GM18508 (cell line): ENCODE measurements at regions not wholly inside any gene's neighbourhood (a gene's known extent, or its start where the extent isn't known, plus 50 kb on each side); places are given as distances from the start of the nearest gene placed in this dataset.
A peak's percentile ranks its signal among the peaks of the same experiment; 100 is the strongest.

Experiments
- ATAC-seq: cut with Tn5 transposase; IDR thresholded peaks from one replicate; pipeline ENCODE4 v1.9.1; 2021; ENCODE audit warnings: moderate number of reproducible peaks; ENCODE audit not compliant: insufficient read depth, unreplicated experiment

DNA sequence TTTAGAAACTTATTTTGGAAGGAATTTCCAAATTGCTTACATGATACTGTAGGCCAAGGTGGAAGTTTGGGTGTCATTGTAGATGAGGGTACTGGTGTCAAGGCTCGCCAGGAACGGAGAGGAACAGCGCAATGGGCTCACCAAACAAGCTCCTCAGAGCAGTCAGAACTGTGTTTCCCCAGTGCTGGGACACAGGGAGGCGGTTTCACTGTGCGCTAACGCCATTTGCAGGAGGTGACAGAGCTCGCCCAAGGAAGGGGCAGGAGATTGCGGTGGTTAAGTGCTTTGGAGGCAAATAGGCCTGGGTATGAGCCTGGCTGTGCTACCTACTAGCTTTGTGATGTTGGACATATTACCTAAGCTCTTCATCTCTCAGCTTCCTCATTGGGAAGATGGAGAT lies 57.3 kb downstream of the HHEX start:
- ATAC-seq = no peak

DNA sequence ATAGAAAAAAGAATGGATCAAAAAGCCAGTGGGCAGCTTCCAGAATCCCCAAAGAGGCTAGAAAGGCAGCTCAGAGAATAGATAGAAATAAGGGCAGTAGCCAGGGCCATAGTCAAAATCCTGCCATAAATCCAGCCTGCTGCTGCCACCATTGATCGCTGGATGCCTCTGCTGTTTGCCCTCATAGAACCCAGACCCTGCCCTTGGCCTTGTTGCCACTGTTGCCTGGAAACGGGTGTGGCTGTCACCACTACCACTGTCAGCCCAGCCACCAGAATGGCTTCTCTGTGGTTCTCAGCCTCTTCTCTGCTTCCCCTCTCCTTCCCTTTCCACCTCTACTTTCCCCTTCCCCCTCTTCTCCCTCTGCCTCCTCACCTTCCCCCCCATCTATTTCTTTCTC lies 57.8 kb downstream of the HHEX start:
- ATAC-seq = no peak

DNA sequence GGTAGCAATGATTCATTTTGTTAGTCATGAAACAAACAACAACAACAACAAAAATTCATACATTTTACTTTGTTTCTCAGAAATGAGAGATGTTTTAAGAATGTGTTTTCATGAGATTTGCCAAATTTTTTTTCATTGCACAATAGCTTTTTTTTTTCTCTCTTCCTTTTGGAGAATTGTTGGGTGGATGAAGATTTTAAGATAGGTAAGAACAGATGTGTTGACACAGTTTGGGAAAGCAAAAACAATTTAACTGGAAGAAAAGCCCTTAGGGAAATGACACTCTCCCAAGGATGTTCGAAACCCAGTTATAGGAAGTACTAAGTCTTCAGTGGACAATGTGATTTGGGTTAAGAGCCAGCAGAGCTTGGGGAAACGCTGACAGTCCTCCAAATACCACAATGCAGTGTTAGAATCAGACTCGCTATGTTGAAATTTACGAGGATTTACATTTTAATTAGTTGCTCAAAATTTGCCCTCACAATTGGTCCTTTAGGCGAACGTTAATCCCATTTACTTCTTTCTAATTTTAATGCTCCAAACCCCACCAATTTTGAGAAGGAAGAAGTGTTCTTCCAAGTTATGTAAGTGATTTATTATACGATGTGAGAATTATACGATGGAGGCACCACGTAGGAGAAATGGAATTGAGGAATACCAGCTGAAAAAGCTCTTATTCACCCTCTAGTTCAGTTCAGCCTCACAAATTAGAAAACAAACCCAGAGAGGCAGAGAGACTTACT lies 61.2 kb downstream of the HHEX start:
- no peak for ATAC-seq

DNA sequence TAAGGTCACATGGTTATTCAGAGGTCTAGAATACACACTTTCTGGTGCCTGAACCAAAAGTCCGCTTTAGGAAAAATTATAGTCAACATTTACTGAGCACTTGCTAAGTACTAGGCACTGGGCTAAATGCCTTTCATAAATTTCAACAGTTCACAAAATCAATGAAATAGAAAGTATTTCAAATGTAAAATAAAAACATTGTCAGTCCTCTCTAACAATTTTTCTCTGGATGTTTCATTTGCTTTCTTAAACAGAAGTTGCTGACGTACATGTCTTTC lies 61.7 kb downstream of the HHEX start:
- ATAC-seq = no peak

DNA sequence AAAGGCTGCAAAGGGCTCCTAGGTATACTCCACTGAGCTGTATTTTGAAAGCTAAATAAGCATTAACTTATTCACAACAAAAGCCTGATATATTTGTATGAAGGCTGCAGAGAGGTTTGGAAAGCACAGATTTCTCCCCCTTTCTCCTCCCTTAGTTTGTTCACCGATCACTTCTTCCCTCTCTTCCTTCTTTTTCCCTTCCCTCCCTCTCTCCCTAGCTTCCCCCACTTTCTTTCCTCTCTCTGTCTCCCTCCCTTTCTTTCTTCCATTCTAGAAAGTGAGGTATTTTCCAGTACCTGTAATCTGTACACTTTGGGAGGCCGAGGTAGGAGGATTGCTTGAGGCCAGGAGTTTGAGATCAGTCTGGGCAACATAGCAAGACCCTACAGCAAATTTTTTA lies 62.1 kb downstream of the HHEX start:
- ATAC-seq = no peak

DNA sequence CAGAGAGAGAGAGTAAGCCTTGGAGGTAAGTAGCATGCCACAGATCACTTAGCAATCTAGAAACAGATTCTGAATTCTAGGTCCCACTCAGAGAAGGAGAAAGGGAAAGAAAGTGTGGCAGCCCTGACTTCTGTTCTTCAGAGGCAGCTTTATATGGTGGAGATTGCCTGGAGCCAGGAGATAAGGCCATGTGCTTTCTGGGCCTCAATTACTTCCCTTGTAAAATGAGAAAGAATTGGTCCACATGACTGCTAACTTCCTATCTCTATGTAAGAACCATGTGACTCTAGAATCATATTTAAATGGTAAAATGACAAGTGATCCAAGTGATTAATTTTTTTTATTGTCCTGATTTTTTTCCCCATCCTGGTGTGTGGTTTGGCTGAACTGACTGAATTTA lies 64.1 kb downstream of the HHEX start:
- no peak for ATAC-seq

DNA sequence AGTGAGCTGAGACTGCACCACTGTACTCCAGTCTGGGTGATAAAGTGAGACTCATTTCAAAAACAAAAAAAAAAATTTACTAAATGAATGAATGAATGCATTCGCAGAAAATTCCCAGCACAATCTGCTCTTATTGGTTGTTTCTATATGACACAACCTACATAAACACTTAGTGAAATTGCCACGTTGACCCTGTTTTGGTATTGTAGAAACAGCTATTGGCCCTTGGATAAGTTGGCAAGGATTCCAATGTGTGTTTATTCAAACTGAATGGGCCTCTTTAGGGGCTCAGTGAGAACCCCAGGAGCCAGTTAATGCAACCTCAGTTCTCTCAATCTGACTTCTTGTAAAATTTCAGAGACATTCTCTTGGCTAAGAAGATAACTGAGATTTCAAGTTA lies 66.0 kb downstream of the HHEX start:
- ATAC-seq = no peak

DNA sequence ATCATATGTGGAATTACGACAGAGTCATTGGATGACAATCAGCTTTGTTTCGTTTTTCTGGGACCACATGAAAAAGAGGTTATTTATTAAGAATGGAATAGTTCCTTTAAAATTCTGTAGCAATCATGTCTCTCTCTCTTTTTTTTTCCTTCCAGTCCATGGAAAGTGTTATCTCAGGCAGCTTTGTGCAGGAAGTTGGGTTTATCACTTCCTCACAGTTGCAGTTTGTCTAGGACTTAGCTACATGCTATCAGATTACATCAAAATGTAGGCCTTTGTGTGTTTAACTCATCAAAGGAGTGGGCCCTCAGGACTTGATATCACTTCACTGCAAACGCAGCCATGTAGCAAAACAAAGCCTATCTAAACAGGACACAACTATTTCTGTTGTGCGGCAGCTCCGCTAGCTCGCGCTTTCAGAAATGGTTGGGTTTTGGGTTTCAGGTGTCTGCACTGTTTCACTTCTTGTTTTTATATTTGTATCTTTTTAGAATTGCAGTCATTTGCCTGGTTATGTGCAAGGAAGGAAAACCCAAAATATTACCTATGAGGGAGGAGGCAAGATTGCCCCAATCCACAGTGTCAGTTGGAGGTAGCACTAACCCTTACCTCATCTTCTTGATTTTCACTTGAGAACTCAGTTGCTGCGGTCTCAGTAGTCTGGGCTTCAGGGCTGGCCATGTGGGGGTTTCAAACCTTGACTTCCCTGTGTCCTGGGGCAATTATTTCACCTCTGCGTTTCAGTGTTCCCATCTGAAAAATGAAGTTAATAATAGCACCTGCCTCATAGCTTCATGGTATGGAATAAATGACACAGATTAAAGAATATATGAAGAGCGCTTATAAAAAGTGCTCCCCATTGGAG lies 66.7 kb downstream of the HHEX start:
- ATAC-seq = peak; percentile 69

DNA sequence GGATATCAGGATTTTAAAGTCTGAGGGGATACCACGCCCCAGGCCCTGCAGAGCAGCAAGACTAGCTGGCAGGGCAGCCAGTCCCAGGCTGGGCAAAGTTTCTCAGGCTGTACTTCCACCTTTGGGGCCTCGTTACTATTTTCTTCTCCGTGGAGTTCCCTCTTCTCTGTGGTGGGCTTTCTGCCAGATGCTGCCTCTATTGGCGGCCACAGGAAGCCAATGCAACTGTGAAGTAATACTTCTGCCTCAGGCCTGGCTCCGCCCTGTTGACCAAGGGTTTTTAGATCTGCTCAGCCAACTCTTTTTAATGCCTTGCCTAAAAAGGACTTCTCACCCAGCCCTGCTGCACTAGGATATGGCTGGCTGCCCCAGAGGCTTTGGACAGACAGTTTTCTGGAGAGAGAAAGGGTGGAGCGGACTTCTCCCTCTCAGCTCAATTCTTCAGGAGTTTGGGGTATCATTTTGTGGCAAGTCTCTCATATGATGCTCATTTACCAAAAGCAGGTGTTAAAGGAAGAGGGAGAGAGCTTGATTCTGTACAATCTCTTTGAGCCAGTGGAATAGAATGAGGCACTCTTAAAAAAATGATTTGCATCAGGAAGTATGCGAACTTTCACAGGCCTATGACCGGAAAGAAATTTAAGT lies 67.4 kb downstream of the HHEX start:
- peak; percentile 45 for ATAC-seq

DNA sequence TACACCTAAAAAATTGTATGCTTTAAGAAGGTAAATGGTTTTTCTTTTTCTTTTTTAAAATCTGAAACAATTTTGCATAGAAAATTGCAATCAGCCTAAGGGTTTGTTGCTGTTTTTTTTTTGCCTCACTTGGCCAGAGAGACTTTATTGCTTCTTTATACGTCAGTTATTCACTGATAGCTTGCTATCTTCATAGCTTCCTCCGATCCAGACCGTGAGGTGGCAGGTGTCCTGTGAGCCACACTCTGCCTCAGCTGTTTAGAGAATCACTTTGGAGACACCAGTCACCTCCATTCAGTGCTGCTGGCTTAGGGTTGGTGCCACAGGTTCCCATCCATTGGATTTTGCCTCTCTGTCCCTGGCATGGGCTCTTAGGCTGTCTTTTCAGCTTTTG lies 68.0 kb downstream of the HHEX start:
- ATAC-seq = no peak

DNA sequence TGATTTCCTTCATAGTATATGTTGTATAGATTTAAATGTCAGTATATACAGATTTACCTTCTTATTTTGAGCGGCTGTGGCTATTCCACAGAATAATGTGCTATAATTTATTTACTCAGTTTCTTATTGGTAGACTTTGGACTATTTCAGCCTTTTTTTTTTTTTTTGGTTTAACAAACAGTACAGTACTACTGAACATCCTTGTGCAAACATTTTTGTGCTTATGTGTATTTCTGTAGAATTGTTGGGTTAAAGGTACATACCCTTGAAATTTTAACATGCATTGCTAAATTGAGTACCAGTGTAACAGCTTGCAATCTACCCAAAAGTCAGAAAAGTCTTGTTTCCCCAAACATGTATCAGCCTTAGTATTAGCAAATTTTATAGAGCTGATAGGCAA lies 68.8 kb downstream of the HHEX start:
- ATAC-seq = no peak

DNA sequence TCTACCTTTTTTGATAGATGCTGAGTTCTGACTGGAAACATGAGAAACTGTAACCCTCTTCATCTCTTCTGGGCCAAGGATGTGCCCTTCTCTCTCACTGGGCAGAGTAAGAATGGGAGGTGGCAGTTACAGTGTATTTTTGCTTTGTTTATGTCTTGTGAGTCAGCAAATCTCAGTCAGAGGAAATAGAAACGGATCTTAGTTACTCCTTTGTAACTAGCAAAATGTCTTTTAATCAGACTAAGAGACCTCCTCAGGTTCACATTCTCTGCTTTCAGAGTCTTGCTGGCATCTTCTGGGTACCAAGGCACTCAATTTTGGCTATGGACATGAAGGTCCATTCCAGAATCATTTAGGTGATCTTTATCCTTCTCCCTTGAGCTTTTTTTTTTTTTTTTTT lies 70.9 kb downstream of the HHEX start:
- ATAC-seq = no peak

DNA sequence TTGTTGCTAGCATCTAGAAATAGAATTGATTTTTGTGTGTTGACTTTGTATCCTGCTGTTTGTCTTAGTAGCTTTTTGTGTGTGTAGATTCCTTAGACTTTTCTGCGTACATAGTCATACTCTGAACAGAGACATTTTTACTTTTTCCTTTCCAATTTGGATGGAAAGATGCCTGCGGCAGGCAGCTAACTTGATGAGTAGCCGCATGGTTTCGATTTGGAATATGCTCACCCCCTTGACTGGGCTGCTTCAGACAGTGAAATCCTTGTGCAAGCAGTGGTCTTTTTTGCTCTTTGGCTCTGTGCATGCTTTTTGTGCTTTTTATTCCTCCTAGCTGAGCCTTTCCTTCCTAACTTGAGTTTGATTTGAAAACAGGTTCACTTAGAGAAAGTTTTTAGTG lies 71.8 kb downstream of the HHEX start:
- ATAC-seq = no peak

DNA sequence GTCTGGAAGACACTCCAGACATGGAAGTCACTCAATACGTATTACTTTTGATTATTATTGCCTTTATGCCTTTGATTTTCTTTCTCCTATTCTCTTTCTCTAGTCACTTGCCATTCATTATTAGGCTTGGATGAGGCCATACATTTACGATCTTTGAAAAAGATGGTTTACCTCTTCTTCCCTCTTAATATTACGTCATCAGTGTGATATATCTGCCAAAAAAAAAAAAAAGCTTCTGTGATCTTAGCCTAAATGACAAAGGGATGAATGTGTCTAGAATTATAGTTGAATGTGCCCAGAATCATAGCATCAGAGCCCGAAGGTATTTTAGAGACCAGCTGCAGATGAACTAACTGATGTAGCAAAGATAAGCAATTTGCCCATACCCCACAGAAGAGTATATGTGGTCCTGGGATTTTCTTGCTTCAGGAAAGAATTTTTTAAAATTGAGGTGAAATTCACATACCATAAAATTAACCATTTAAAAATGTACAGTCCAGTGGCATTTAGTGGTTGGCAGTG lies 73.9 kb downstream of the HHEX start:
- ATAC-seq = no peak

DNA sequence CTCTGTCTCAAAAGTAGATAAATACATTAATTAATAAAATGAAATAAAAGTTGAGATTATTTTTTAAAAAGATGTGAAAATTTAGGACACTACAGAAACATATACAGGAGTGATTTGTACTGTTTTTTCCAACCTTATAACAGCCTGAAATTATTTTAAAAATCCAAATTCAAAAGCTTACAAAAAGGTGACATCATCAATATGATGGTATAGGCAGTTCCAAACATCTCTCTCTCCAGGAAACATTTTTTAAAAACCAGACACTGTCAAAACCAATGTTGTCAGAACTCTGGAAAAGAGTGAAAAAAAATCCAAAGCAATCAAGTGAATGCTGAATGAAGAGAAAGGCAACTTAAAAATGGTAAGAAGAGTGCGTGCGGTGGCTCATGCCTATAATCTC lies 76.7 kb downstream of the HHEX start:
- ATAC-seq = no peak

DNA sequence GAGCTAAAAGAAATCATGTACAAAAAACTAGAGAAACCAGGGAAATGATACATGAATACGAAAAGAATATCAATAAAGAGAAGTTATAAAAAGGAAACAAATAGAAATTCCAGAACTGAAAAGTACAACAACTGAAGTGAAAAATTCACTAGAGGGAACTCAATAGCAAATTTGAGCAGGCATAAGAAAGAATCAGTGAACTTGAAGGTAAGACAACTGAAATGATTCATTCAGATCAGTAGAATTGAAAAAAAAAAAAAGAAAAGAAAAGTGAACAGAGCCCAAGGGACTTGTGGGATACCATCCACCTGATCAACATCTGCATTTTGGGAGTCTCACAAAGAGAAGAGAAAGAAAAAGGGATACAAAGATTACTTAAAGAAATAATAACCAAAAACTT lies 78.3 kb downstream of the HHEX start:
- no peak for ATAC-seq

DNA sequence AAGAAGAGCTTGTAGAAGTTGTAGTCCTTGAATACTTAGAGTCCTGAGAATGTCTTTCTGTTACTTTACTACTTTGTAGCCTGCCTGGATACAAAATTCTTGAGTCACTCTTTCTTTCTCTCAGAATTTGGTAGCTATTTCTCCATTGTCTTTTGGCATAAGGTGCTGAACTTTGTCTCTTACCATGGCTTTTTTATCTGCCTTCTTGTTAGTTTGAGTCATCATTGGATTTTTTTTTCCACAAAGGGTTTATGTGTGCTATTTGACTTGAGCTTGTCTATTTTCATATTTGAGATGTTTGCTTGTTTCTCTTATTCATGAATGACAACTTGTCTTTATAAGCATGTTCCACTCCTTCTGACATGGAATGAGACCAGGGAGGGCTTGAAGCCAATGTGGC lies 74.5 kb upstream of the EXOC6 start:
- ATAC-seq = no peak

DNA sequence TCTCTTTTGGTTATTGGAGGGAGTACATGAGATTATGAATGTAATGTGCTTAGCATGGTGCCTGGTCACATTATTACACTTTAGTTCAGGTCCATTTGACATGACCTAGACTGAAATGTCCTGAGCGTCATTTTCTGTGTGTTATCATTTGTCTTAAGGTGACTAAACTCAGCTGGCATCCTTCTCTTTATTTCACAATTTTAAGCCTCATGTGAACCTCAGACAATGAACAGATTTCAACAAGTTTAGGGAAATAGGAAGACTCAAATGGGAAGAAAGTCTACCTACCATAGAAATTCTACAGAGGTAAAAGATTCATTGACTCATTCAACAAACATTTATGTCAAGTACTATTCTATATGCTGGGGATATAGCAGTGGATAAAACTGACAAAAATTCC lies 70.2 kb upstream of the EXOC6 start:
- ATAC-seq = no peak

DNA sequence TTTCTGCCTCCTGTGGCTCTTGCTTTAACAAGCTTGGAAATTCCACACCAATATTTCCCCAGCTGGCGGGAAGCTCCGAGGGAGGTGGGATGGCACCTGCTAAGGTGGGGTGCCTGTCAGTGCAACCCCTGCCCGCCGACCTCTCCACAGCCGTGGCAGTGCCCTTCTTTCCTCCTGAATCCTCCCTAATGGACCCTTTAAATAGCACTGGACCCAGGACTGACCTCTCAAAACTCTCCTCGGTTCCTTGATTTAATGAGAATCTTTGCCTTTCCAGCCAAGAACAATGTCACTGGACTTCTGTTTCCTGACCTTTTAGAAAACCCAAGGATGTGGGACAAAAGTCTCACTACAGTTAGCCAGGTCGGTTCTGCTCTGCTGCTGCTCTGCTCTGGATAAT lies 63.2 kb upstream of the EXOC6 start:
- ATAC-seq = no peak

DNA sequence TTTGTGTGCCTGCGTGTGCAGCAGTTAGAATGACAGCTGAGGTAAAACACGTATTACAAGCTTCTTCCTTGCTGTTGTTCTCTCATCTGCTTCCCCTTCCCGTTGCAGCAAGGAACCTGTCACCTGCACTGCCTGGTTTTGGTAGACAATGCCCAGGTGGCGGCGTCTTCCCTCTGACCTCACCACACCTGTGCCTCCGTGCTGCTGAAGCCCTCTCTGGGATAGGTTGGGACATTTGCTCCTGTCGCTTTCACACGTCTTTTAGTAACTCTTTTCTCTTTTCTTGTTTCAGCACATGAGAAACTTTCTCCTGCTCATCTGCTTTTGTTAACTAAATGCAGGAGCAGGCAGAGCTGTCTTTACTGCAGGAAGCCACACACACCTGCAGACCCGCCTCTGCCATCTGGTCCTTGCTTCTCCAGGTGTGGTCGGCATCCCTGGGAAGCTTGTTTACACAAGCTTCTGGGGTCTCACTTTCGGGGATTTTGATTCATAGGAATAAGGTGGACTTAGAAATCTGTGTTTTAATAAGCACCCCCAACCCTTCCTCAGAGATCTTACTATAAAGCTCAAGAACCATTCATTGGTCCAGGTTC lies 60.7 kb upstream of the EXOC6 start:
- ATAC-seq = no peak

DNA sequence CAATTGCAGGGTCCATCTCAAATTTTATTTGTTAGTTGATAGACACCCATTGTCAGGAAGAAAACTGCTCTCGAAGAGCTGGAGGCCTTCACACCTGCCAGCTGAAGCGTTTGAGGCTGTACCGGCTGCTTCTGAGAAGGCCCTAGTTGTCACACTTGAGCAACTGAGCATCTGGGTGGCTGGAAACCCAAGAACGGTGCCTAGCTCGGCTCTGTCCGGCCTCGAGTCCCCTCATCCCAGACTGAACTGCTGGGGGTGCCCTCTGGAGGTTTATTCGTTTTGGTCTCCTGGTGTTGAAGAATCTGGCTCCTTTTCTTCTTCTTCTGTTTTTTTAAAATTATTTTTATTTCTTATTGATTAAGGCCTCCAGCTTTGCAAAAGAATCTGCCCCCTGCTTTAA lies 59.3 kb upstream of the EXOC6 start:
- no peak for ATAC-seq
